ENCODE measurements at regions not wholly inside any gene's neighbourhood (a gene's known extent, or its start where the extent isn't known, plus 50 kb on each side); places are given as distances from the start of the nearest gene placed in this dataset.

DNA sequence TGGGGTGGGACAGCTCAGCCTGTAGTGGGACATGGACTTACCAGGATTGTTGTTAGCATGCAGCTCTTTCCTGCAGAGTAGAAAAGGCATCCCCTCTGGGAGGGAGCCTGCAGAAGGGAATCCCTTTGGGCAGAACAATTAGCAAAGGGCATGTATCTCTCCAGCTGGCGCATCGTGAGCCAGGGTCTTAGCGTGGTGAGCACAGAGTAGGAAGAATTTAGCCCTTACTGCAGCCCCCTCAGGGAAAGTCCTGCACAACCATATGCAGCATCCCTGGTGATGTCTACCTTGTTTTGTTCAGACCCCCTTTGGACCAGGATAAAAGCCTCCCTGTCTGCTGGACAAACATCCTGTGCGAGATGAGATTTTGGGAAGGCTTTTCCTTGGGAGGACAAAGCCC is 292.1 kb downstream of the SLC4A3 start:
- 94 to 96% (median 95%) methylated on average over 4 of the region's 4 CpGs for WGBS, 3 donors
- TF ChIP-seq CTCF (IDR thresholded peaks at IDR 0.05) (no peak), EP300 (IDR thresholded peaks at IDR 0.05) (no peak), POLR2A (IDR thresholded peaks at IDR 0.05) (no peak)
- Histone ChIP-seq H3K36me3 (no peaks in the 10 kb centered on the region), H3K4me1 (ENCODE audit: insufficient read depth) (no peaks in the 10 kb centered on the region), H3K27ac (no peak overlapping the region), H3K9me3 (no peaks in the 10 kb centered on the region), H3K4me3 (no peak overlapping the region), H3K27me3 (no peaks in the 10 kb centered on the region)
- DNase-seq = no peak
- intact Hi-C loops (cut with DNase I) = loop anchor here in 1 of 4 donors (10.0 kb wide), 1 partner anchor 175 kb away; no protein-coding TSS in a partner anchor

GRCh38 chr2:219929835-219930234 is 302.4 kb downstream of the SLC4A3 start:
- DNase-seq = no peak
- no peaks in the 10 kb centered on the region for H3K9me3 ChIP-seq
- H3K36me3 ChIP-seq = no peaks in the 10 kb centered on the region
- intact Hi-C loops (cut with DNase I) = no loop called here
- no peak overlapping the region for H3K27ac ChIP-seq
- 72 to 79% (median 78%) methylated on average over 5 of the region's 5 CpGs for WGBS, 3 donors
- H3K4me3 ChIP-seq = no peak overlapping the region
- H3K27me3 ChIP-seq = no peaks in the 10 kb centered on the region
- no peak for TF ChIP-seq CTCF (IDR thresholded peaks at IDR 0.05)
- no peak for TF ChIP-seq EP300 (IDR thresholded peaks at IDR 0.05)
- no peak for TF ChIP-seq POLR2A (IDR thresholded peaks at IDR 0.05)
- H3K4me1 ChIP-seq (ENCODE audit: insufficient read depth) = no peaks in the 10 kb centered on the region

- Histone ChIP-seq H3K9me3 (no peaks in the 10 kb centered on the region), H3K27me3 (no peaks in the 10 kb centered on the region), H3K36me3 (no peaks in the 10 kb centered on the region), H3K4me3 (no peak overlapping the region), H3K27ac (no peak overlapping the region), H3K4me1 (ENCODE audit: insufficient read depth) (no peaks in the 10 kb centered on the region)
- intact Hi-C loops (cut with DNase I) = no loop called here
- TF ChIP-seq CTCF (IDR thresholded peaks at IDR 0.05) (no peak), EP300 (IDR thresholded peaks at IDR 0.05) (no peak), POLR2A (IDR thresholded peaks at IDR 0.05) (no peak)
- no peak for DNase-seq
- WGBS, 3 donors = 73 to 100% (median 98%) methylated on average over 1 of the region's 1 CpG
Observed at GRCh38 chr2:219939647-219940046, 312.2 kb downstream of the SLC4A3 start.

DNA sequence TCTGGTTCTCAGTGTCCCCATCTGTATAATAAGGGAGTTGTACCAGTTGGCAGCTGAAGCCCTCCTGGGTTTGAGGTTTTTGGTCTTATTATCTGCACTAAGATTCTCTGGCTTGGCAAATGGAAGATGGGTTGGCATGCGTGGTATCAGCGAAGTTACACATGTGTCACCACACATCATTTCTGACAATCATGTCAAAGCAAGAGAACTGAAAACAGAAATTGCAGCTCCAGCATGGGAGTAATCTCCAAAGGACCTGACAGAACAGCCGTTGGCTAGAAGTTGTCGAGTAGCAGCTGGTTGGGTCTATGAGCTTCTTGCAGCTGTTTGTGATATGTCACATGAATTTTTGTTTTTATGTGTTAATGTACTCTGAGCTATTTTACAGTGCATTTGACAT is 317.4 kb downstream of the SLC4A3 start:
- WGBS, 3 donors = 70 to 76% (median 72%) methylated on average over 4 of the region's 4 CpGs
- no peak for DNase-seq
- Histone ChIP-seq H3K27me3 (no peaks in the 10 kb centered on the region), H3K9me3 (no peaks in the 10 kb centered on the region), H3K36me3 (no peaks in the 10 kb centered on the region), H3K4me3 (no peak overlapping the region), H3K27ac (no peak overlapping the region), H3K4me1 (ENCODE audit: insufficient read depth) (peaks cover 1% of the 10 kb centered on the region)
- intact Hi-C loops (cut with DNase I) = no loop called here
- no peak for TF ChIP-seq CTCF (IDR thresholded peaks at IDR 0.05)
- no peak for TF ChIP-seq POLR2A (IDR thresholded peaks at IDR 0.05)
- TF ChIP-seq EP300 (IDR thresholded peaks at IDR 0.05) = no peak

DNA sequence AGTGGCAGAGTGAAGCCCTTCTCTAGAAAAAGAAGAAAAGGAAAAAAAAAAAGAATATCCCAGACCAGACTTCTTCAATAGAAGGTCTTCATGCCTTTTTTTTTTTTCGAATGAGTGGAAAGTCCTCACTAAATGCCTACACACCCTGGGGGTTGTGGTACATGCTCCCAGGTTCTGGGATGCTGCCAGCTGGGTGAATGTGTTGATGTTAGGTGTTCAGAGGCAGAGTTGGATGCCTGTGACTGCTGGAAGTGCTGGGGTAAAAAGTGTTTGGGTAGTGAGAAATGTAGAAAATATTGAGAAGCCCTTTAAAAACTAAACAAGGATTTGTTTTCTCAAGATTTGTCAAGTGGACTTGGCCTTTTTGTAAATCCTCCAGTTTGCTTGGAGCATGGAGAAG is 318.6 kb downstream of the SLC4A3 start:
- no peak overlapping the region for H3K4me3 ChIP-seq
- intact Hi-C loops (cut with DNase I) = no loop called here
- H3K9me3 ChIP-seq = no peaks in the 10 kb centered on the region
- DNase-seq = no peak
- no peak overlapping the region for H3K27ac ChIP-seq
- peaks cover 1% of the 10 kb centered on the region for H3K4me1 ChIP-seq (ENCODE audit: insufficient read depth)
- WGBS, 3 donors = 63 to 90% (median 81%) methylated on average over 1 of the region's 1 CpG
- H3K27me3 ChIP-seq = no peaks in the 10 kb centered on the region
- TF ChIP-seq POLR2A (IDR thresholded peaks at IDR 0.05) = no peak
- TF ChIP-seq EP300 (IDR thresholded peaks at IDR 0.05) = no peak
- TF ChIP-seq CTCF (IDR thresholded peaks at IDR 0.05) = no peak
- H3K36me3 ChIP-seq = no peaks in the 10 kb centered on the region
